KBM-7 (cell line): ENCODE measurements at regions not wholly inside any gene's neighbourhood (a gene's known extent, or its start where the extent isn't known, plus 50 kb on each side); places are given as distances from the start of the nearest gene placed in this dataset.

Source experiments
- DNase-seq: peaks from one replicate; pipeline ENCODE4 v3.0.0-alpha.2; 2015
- in situ Hi-C: fragments of 300-500 bp; cut with MboI; formaldehyde crosslinking; loops from 2 replicates; pipeline ENCODE4 v1.14.3; 2020; ENCODE audit warnings: low sequenced_read_pairs, low pct_unique_long_range_greater_than_20kb, mixed read lengths

- in situ Hi-C loops: no loop called here
- DNase-seq: no peak
Measured at GRCh38 chr13:81778350-81778749, 1437.4 kb upstream of the SPRY2 start.

GRCh38 chr13:81773263-81773662 lies 1432.3 kb upstream of the SPRY2 start:
- DNase-seq: no peak

GRCh38 chr13:81771951-81772350 lies 1431.0 kb upstream of the SPRY2 start:
- in situ Hi-C loops: no loop called here
- no peak for DNase-seq

More at GRCh38 chr13:81773263-81773662, 1432.3 kb upstream of the SPRY2 start:
- in situ Hi-C loops: no loop called here

GRCh38 chr13:81770868-81771505 lies 1430.1 kb upstream of the SPRY2 start:
- no peak for DNase-seq
- in situ Hi-C loops: no loop called here

- in situ Hi-C loops: no loop called here
- no peak for DNase-seq
Measured at GRCh38 chr13:81762449-81762848, 1421.5 kb upstream of the SPRY2 start.

GRCh38 chr13:81760316-81760715 lies 1419.4 kb upstream of the SPRY2 start:
- in situ Hi-C loops: no loop called here

GRCh38 chr13:81757348-81757970 lies 1416.5 kb upstream of the SPRY2 start:
- no peak for DNase-seq

More at GRCh38 chr13:81760316-81760715, 1419.4 kb upstream of the SPRY2 start:
- no peak for DNase-seq

GRCh38 chr13:81745391-81745790 lies 1404.5 kb upstream of the SPRY2 start:
- in situ Hi-C loops: no loop called here
- DNase-seq: no peak

More at GRCh38 chr13:81757348-81757970, 1416.5 kb upstream of the SPRY2 start:
- in situ Hi-C loops: no loop called here

GRCh38 chr13:81738364-81738763 lies 1397.4 kb upstream of the SPRY2 start:
- in situ Hi-C loops: no loop called here
- no peak for DNase-seq

- in situ Hi-C loops: no loop called here
- DNase-seq: no peak
Measured at GRCh38 chr13:81726037-81726726, 1385.3 kb upstream of the SPRY2 start.

GRCh38 chr13:81722456-81722855 lies 1381.5 kb upstream of the SPRY2 start:
- in situ Hi-C loops: no loop called here
- no peak for DNase-seq

- in situ Hi-C loops: no loop called here
- DNase-seq: no peak
Measured at GRCh38 chr13:81721400-81721799, 1380.5 kb upstream of the SPRY2 start.

- DNase-seq: no peak
- in situ Hi-C loops: no loop called here
Measured at GRCh38 chr13:81714513-81714912, 1373.6 kb upstream of the SPRY2 start.

- in situ Hi-C loops: no loop called here
- no peak for DNase-seq
Measured at GRCh38 chr13:81713201-81713600, 1372.3 kb upstream of the SPRY2 start.

GRCh38 chr13:81697826-81698225 lies 1356.9 kb upstream of the SPRY2 start:
- no peak for DNase-seq
- in situ Hi-C loops: no loop called here

- DNase-seq: no peak
- in situ Hi-C loops: no loop called here
Measured at GRCh38 chr13:81686877-81687276, 1346.0 kb upstream of the SPRY2 start.

- in situ Hi-C loops: no loop called here
- no peak for DNase-seq
Measured at GRCh38 chr13:81683521-81683920, 1342.6 kb upstream of the SPRY2 start.

GRCh38 chr13:81682081-81682630 lies 1341.2 kb upstream of the SPRY2 start:
- DNase-seq: no peak

GRCh38 chr13:81677857-81678256 lies 1336.9 kb upstream of the SPRY2 start:
- DNase-seq: no peak
- in situ Hi-C loops: no loop called here

More at GRCh38 chr13:81682081-81682630, 1341.2 kb upstream of the SPRY2 start:
- in situ Hi-C loops: no loop called here

GRCh38 chr13:81676008-81676407 lies 1335.1 kb upstream of the SPRY2 start:
- no peak for DNase-seq
- in situ Hi-C loops: no loop called here
